ENCODE measurements at regions not wholly inside any gene's neighbourhood (a gene's known extent, or its start where the extent isn't known, plus 50 kb on each side); places are given as distances from the start of the nearest gene placed in this dataset.
"Not testable (repeated sequence)": the region's sequence is repeated elsewhere in the genome, so short reads cannot be mapped to it uniquely, and the experiment has no call there.

DNA sequence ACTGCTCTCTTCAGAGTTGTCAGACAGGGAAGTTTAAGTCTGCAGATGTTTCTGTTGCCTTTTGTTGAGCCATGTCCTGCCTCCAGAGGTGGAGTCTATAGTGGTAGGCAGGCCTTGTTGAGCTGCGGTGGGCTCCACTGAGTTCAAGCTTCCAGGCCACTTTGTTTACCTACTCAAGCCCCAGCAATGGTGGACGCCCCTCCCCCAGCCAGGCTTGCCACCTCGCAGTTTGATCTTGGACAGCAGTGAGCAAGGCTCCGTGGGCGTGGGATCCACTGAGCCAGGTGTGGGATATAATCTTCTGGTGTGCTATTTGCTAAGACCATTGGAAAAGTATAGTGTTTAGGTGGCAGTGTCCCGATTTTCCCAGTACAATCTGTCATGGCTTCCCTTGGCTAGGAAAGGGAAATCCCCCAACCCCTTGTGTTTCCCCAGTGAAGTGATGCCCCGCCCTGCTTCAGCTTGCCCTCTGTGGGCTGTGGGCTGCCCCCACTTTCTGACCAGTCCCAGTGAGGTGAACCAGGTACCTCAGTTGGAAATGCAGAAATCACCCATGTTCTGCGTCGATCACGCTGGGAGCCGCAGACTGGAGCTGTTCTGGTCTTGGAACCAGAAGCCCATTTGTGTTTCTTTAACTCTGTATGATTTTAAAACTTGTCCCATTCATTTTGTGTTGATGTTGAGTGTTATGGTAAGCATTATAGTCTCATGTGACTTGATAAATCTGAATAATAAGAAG is 89.2 kb upstream of the CALCR start:
- intact Hi-C loops (cut with micrococcal nuclease) (no loop called here), dilution Hi-C loops (cut with MboI; ENCODE audit: extremely low pct_ligation_motif_present, low sequenced_read_pairs) (no loop called here)
- no TSS peak for BruUV-seq (replicated peaks)
- TF ChIP-seq FOS (IDR thresholded peaks at IDR 0.05; ENCODE audit: borderline replicate concordance, insufficient read depth, low read length) = no peak
- TF ChIP-seq EZH2 (IDR thresholded peaks at IDR 0.05; ENCODE audit: borderline replicate concordance, low read depth, low read length, severe bottlenecking) = no peak
- no peak for TF ChIP-seq GATA2 (IDR thresholded peaks at IDR 0.05; ENCODE audit: insufficient read depth, insufficient read length, low read depth, low read length)
- no peak for TF ChIP-seq MYC (IDR thresholded peaks at IDR 0.05; ENCODE audit: low read depth, low read length)
- no peak for TF ChIP-seq POLR2A (IDR thresholded peaks at IDR 0.05; ENCODE audit: low read depth, low read length)
- no peak for TF ChIP-seq JUN (IDR thresholded peaks at IDR 0.05; ENCODE audit: borderline replicate concordance, insufficient read depth, insufficient read length, low read depth)
- no peak overlapping the region for H3K4me2 ChIP-seq (ENCODE audit: insufficient read depth, low read length)
- no peaks in the 10 kb centered on the region for H3K27me3 ChIP-seq (ENCODE audit: control insufficient read depth in 2 of 2, insufficient read depth in 2 of 2, low read length in 2 of 2)
- no peak overlapping the region for H3K4me3 ChIP-seq (replicated peaks in 1 of 3; ENCODE audit: insufficient read depth in 1 of 3, low read depth in 1 of 3, low read length in 3 of 3)
- POLR2A ChIA-PET = no interaction called here
- H3K4me1 ChIP-seq (ENCODE audit: control insufficient read depth, extremely low read depth, insufficient read depth, low read length) = no peaks in the 10 kb centered on the region
- no peak overlapping the region for H3K27ac ChIP-seq (ENCODE audit: insufficient read depth, low read depth, low read length)
- CTCF ChIA-PET = no interaction called here
- no peak for FAIRE-seq
- H3K79me2 ChIP-seq (ENCODE audit: control insufficient read depth, insufficient read depth, low read length) = no peaks in the 10 kb centered on the region
- no peaks in the 10 kb centered on the region for H3K36me3 ChIP-seq (ENCODE audit: control insufficient read depth in 2 of 2, extremely low read depth in 1 of 2, insufficient read depth in 2 of 2, low read length in 2 of 2)
- DNase-seq (ENCODE audit: low read depth, low spot score) = no peak
- H3K9ac ChIP-seq (replicated peaks; ENCODE audit: extremely low read depth, insufficient read depth, low read length) = no peak overlapping the region
- no peaks in the 10 kb centered on the region for H3K9me1 ChIP-seq (replicated peaks; ENCODE audit: control insufficient read depth, extremely low read depth, insufficient read depth, low read length)
- no peaks in the 10 kb centered on the region for H3K9me3 ChIP-seq (replicated peaks; ENCODE audit: control insufficient read depth, insufficient read depth, low read length)
- no peak overlapping the region for H2AFZ ChIP-seq (ENCODE audit: low read depth, low read length)
- H4K20me1 ChIP-seq (replicated peaks; ENCODE audit: control insufficient read depth, extremely low read depth, insufficient read depth, low read length) = no peaks in the 10 kb centered on the region

DNA sequence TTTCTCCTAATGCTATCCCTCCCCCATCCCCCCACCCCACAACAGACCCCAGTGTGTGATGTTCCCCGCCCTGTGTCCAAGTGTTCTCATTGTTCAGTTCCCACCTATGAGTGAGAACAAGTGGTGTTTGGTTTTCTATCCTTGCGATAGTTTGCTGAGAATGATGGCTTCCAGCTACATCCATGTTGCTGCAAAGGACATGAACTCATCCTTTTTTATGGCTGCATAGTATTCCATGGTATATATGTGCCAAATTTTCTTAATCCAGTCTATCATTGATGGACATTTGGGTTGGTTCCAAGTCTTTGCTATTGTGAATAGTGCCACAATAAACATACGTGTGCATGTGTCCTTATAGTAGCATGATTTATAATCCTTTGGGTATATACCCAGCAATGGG is 83.6 kb upstream of the CALCR start:
- H3K27me3 ChIP-seq (ENCODE audit: control insufficient read depth in 2 of 2, insufficient read depth in 2 of 2, low read length in 2 of 2); H3K4me1 ChIP-seq (ENCODE audit: control insufficient read depth, extremely low read depth, insufficient read depth, low read length); FAIRE-seq; H3K9me1 ChIP-seq (replicated peaks; ENCODE audit: control insufficient read depth, extremely low read depth, insufficient read depth, low read length); DNase-seq (ENCODE audit: low read depth, low spot score); H2AFZ ChIP-seq (ENCODE audit: low read depth, low read length); H3K27ac ChIP-seq (ENCODE audit: insufficient read depth, low read depth, low read length); H3K9me3 ChIP-seq (replicated peaks; ENCODE audit: control insufficient read depth, insufficient read depth, low read length); H3K79me2 ChIP-seq (ENCODE audit: control insufficient read depth, insufficient read depth, low read length); BruUV-seq (replicated peaks); H3K4me3 ChIP-seq (replicated peaks in 1 of 3; ENCODE audit: insufficient read depth in 1 of 3, low read depth in 1 of 3, low read length in 3 of 3); dilution Hi-C loops (cut with MboI; ENCODE audit: extremely low pct_ligation_motif_present, low sequenced_read_pairs); intact Hi-C loops (cut with micrococcal nuclease); H3K36me3 ChIP-seq (ENCODE audit: control insufficient read depth in 2 of 2, extremely low read depth in 1 of 2, insufficient read depth in 2 of 2, low read length in 2 of 2); H3K9ac ChIP-seq (replicated peaks; ENCODE audit: extremely low read depth, insufficient read depth, low read length); H3K4me2 ChIP-seq (ENCODE audit: insufficient read depth, low read length); H4K20me1 ChIP-seq (replicated peaks; ENCODE audit: control insufficient read depth, extremely low read depth, insufficient read depth, low read length): not testable (repeated sequence)
- ChIA-PET CTCF (interaction anchor here (0.7 to 1.0 kb wide), 2 partner anchors 12 to 96 kb away, joined by 3 to 4 read pairs; no protein-coding TSS in a partner anchor), POLR2A (interaction anchor here (0.6 kb wide), 1 partner anchor 1514 kb away, joined by 3 read pairs; no protein-coding TSS in a partner anchor)

Data from endothelial cell of umbilical vein (primary cell).